IMR-90 (cell line): ENCODE measurements at regions not wholly inside any gene's neighbourhood (a gene's known extent, or its start where the extent isn't known, plus 50 kb on each side); places are given as distances from the start of the nearest gene placed in this dataset.

Experiments
- ATAC-seq: fragments of 200-7000 bp; cut with Tn5 transposase; 2 replicates; pipeline ENCODE4 v1.9.1; 2020; ENCODE audit warnings: low read depth, mild to moderate bottlenecking, moderate library complexity
- BruUV-seq: library from RNA; stranded (reverse); fragments of 400-500 nt; replicated peaks from 2 replicates; lab custom pipeline; 2021; lab: Mats Ljungman, UMichigan
- CTCF ChIA-PET: fragments of 300-600 bp; formaldehyde crosslinking; extraction: SDS; loops from one replicate; lab custom pipeline; 2021; ENCODE audit warnings: antibody characterized with exemption; lab: Yijun Ruan, JAX
- POLR2A ChIA-PET: fragments of 300-600 bp; sonication (Branson Sonifier 250); formaldehyde crosslinking; loops from one replicate; lab custom pipeline; 2022; ENCODE audit warnings: antibody characterized with exemption; ENCODE audit not compliant: unreplicated experiment; lab: Charles Lee
- DNase-seq: peaks from one replicate; pipeline ENCODE4 v3.0.0; 2013
- H2AFZ ChIP-seq: replicated peaks from 2 replicates; pipeline ENCODE3; 2013; ENCODE audit warnings: low read length, mild to moderate bottlenecking; ENCODE audit not compliant: poor library complexity
- H2AK5ac ChIP-seq: 2 replicates; pipeline ENCODE4 v1.6.1; 2013; ENCODE audit warnings: low read depth, low read length, inconsistent platforms
- H2AK9ac ChIP-seq: replicated peaks from 2 replicates; pipeline ENCODE3; 2013; ENCODE audit warnings: mild to moderate bottlenecking, low read depth, low read length, moderate library complexity; ENCODE audit not compliant: poor library complexity
- H2BK120ac ChIP-seq: 2 replicates; pipeline ENCODE4 v1.6.1; 2013; ENCODE audit warnings: low read depth, low read length, inconsistent platforms
- H2BK15ac ChIP-seq: 3 replicates; pipeline ENCODE4 v1.6.1; 2013; ENCODE audit warnings: low read depth, low read length, inconsistent platforms
- H2BK20ac ChIP-seq: 2 replicates; pipeline ENCODE4 v1.6.1; 2013; ENCODE audit warnings: low read depth, mild to moderate bottlenecking, inconsistent platforms, low read length, moderate library complexity
- H2BK5ac ChIP-seq: 2 replicates; pipeline ENCODE4 v1.6.1; 2013; ENCODE audit warnings: mild to moderate bottlenecking, low read depth, low read length, inconsistent platforms; ENCODE audit not compliant: poor library complexity, severe bottlenecking
- H3K14ac ChIP-seq: replicated peaks from 2 replicates; pipeline ENCODE4 v1.6.1; 2013; ENCODE audit warnings: low read depth, low read length, inconsistent platforms
- H3K18ac ChIP-seq: 2 replicates; pipeline ENCODE4 v1.6.1; 2013; ENCODE audit warnings: low read depth, low read length, control low read depth
- H3K23ac ChIP-seq: 2 replicates; pipeline ENCODE4 v1.6.1; 2013; ENCODE audit warnings: low read depth, low read length, inconsistent platforms
- H3K27ac ChIP-seq: 2 replicates; pipeline ENCODE4 v1.5.1; 2013; ENCODE audit warnings: mild to moderate bottlenecking, control low read depth, low read length; ENCODE audit not compliant: insufficient read depth
- H3K27me3 ChIP-seq: 2 replicates; pipeline ENCODE4 v1.6.1; 2013; ENCODE audit warnings: low read length; ENCODE audit not compliant: control insufficient read depth, insufficient read depth
- H3K36me3 ChIP-seq: 2 replicates; pipeline ENCODE4 v1.6.1; 2013; ENCODE audit warnings: low read length, mixed read lengths; ENCODE audit not compliant: control insufficient read depth, insufficient read depth
- H3K4ac ChIP-seq: 2 replicates; pipeline ENCODE4 v1.6.1; 2013; ENCODE audit warnings: low read depth, low read length, inconsistent platforms
- H3K4me1 ChIP-seq: 2 replicates; pipeline ENCODE4 v1.6.1; 2013; ENCODE audit warnings: low read length, mixed read lengths; ENCODE audit not compliant: control insufficient read depth, insufficient read depth
- H3K4me2 ChIP-seq: 2 replicates; pipeline ENCODE4 v1.6.1; 2013; ENCODE audit warnings: low read depth, mild to moderate bottlenecking, control low read depth, low read length, moderate library complexity
- H3K4me3 ChIP-seq: 2 replicates; pipeline ENCODE4 v1.5.1; 2013; ENCODE audit warnings: low read depth, mild to moderate bottlenecking, control low read depth, low read length, moderate library complexity; ENCODE audit not compliant: insufficient read depth
- H3K56ac ChIP-seq: 2 replicates; pipeline ENCODE4 v1.6.1; 2013; ENCODE audit warnings: low read length, inconsistent platforms; ENCODE audit not compliant: insufficient read depth; ENCODE audit errors: extremely low read depth
- H3K79me1 ChIP-seq, 2 experiments: 2 replicates each; pipeline ENCODE4 v1.6.1; 2013; ENCODE audit warnings: low read length in 2 of 2, inconsistent platforms in 1 of 2, low read depth in 1 of 2
- H3K9ac ChIP-seq: 2 replicates; pipeline ENCODE4 v1.6.1; 2013; ENCODE audit warnings: low read depth, low read length, control low read depth
- H3K9me1 ChIP-seq: 2 replicates; pipeline ENCODE4 v1.6.1; 2013; ENCODE audit warnings: low read length, inconsistent platforms; ENCODE audit not compliant: insufficient read depth
- H3K9me3 ChIP-seq: 2 replicates; pipeline ENCODE4 v1.6.1; 2013; ENCODE audit warnings: low read length; ENCODE audit not compliant: control insufficient read depth, insufficient read depth
- H4K20me1 ChIP-seq: 2 replicates; pipeline ENCODE4 v1.6.1; 2013; ENCODE audit warnings: low read length, inconsistent platforms; ENCODE audit not compliant: insufficient read depth
- H4K5ac ChIP-seq: 2 replicates; pipeline ENCODE4 v1.6.1; 2013; ENCODE audit warnings: mild to moderate bottlenecking, low read depth, low read length, control low read depth
- H4K8ac ChIP-seq, 2 experiments: 2 replicates each; pipeline ENCODE4 v1.6.1; 2013; ENCODE audit warnings: low read depth in 2 of 2, low read length in 2 of 2, control low read depth in 1 of 2, inconsistent platforms in 1 of 2
- H4K91ac ChIP-seq: 2 replicates; pipeline ENCODE4 v1.6.1; 2013; ENCODE audit warnings: low read depth, low read length, inconsistent platforms; ENCODE audit not compliant: insufficient read depth
- BHLHE40 ChIP-seq: fragments of 150-350 bp; IDR thresholded peaks from 2 replicates; pipeline ENCODE4 v1.6.1; 2016; ENCODE audit warnings: mild to moderate bottlenecking, low read depth, low read length
- CEBPB ChIP-seq: IDR thresholded peaks from 2 replicates; pipeline ENCODE4 v1.6.1; 2012; ENCODE audit warnings: low read depth, low read length, improper control_type of control experiment
- CHD1 ChIP-seq: IDR thresholded peaks from 2 replicates; pipeline ENCODE4 v1.6.1; 2012; ENCODE audit warnings: low read depth, low read length, improper control_type of control experiment
- ELK1 ChIP-seq: fragments of 150-350 bp; IDR thresholded peaks from 2 replicates; pipeline ENCODE4 v1.6.1; 2016; ENCODE audit warnings: low read depth, mild to moderate bottlenecking, low read length, moderate library complexity, borderline replicate concordance
- FOS ChIP-seq: fragments of 150-350 bp; IDR thresholded peaks from 2 replicates; pipeline ENCODE4 v1.6.1; 2016; ENCODE audit warnings: low read depth, low read length
- MAFK ChIP-seq: IDR thresholded peaks from 2 replicates; pipeline ENCODE4 v1.6.1; 2012; ENCODE audit warnings: low read depth, low read length, improper control_type of control experiment
- MAZ ChIP-seq: IDR thresholded peaks from 2 replicates; pipeline ENCODE4 v1.6.1; 2012; ENCODE audit warnings: low read depth, mild to moderate bottlenecking, low read length, improper control_type of control experiment, moderate library complexity, borderline replicate concordance
- MXI1 ChIP-seq: IDR thresholded peaks from 2 replicates; pipeline ENCODE4 v1.6.1; 2012; ENCODE audit warnings: low read depth, mild to moderate bottlenecking, low read length, moderate library complexity, borderline replicate concordance
- POLR2A ChIP-seq: IDR thresholded peaks from 2 replicates; pipeline ENCODE4 v1.6.1; 2012; ENCODE audit warnings: mild to moderate bottlenecking, low read depth, low read length
- RAD21 ChIP-seq: IDR thresholded peaks from 2 replicates; pipeline ENCODE4 v1.6.1; 2012; ENCODE audit warnings: low read length, improper control_type of control experiment
- RCOR1 ChIP-seq: IDR thresholded peaks from 2 replicates; pipeline ENCODE4 v1.6.1; 2012; ENCODE audit warnings: mild to moderate bottlenecking, low read length, improper control_type of control experiment; ENCODE audit not compliant: insufficient replicate concordance
- RFX5 ChIP-seq: IDR thresholded peaks from 2 replicates; pipeline ENCODE4 v1.8.0; 2012; ENCODE audit warnings: low read depth, mild to moderate bottlenecking, low read length, moderate library complexity
- SMC3 ChIP-seq: fragments of 150-350 bp; IDR thresholded peaks from 2 replicates; pipeline ENCODE4 v1.6.1; 2016; ENCODE audit warnings: low read depth, mild to moderate bottlenecking, antibody characterized with exemption, low read length, moderate library complexity
- WGBS, 2 experiments: methylation state at CpG; one replicate each; pipeline versions ENCODE4 v1.1.5 to v1.1.7; 2013; ENCODE audit warnings: missing lambda C conversion rate in 2 of 2; ENCODE audit not compliant: insufficient read length in 1 of 2; ENCODE audit errors: extremely low coverage in 2 of 2; 5-methylcytosine and 5-hydroxymethylcytosine counted together
- dilution Hi-C: fragments of 300-500 bp; cut with HindIII; formaldehyde crosslinking; loops from one replicate; pipeline ENCODE4 v1.14.3; 2018; ENCODE audit warnings: low sequenced_read_pairs; ENCODE audit not compliant: unreplicated experiment
- in situ Hi-C: fragments of 300-500 bp; cut with MboI; formaldehyde crosslinking; loops from 3 replicates; pipeline ENCODE4 v1.14.3; 2019; ENCODE audit warnings: low sequenced_read_pairs, inconsistent platforms, mixed read lengths
- intact Hi-C: fragments of 100-400 bp; cut with micrococcal nuclease; formaldehyde crosslinking; loops from 2 replicates; pipeline ENCODE4 v1.10.0; 2022
- TF ChIP-seq, protein P1 (sequence below): fragments of 150-350 bp; IDR thresholded peaks from 2 replicates; pipeline ENCODE4 v1.6.1; 2017; ENCODE audit warnings: mild to moderate bottlenecking, antibody characterized with exemption, low read length, low read depth

DNA sequence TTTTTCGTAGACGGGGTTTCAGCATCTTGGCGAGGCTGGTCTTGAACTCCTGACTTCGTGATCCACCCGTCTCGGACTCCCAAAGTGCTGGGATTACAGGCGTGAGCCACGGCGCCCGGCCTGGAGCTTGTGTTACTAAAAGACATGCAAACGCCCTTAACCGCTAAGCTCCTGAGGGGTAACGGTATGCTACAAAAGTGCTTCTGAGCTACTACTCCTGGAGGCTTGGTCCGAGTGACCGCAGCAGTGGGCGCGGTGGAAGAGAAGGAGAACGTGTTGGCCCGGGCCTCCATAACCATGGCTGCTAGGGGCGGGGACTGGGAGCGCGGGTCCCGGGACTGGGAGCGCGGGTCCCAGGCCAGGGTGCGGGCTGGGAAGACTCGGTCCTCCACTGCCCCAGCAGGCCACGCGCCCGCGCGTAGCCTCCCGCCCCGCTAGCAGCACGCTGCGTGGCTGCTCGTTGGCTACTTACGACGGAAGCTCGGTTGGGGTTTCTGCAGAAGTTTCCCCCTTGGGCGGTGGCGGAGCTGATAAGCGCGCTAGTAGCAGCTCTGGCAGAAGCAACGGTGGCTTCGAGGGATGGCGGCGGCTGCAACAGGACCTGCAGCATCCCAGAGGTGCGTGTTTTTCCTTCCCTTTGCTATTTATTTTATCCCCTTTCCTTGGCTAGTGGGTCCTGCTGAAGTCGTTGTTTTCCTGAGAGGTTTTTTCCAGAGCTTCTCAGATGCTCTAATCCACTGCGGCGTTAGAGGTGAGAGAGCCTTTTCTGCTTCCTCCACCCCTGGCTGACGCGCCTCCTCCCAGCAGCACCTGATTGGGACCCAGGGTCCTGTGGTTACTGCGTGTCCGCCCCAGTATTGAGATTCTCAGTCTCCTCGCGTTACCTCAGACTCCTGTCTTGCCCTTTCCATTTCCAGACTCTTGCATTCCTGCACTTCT, 69.2 kb upstream of the CCDC180 start (continued):
- no peak for TF ChIP-seq FOS
- TF ChIP-seq MXI1 = no peak

DNA sequence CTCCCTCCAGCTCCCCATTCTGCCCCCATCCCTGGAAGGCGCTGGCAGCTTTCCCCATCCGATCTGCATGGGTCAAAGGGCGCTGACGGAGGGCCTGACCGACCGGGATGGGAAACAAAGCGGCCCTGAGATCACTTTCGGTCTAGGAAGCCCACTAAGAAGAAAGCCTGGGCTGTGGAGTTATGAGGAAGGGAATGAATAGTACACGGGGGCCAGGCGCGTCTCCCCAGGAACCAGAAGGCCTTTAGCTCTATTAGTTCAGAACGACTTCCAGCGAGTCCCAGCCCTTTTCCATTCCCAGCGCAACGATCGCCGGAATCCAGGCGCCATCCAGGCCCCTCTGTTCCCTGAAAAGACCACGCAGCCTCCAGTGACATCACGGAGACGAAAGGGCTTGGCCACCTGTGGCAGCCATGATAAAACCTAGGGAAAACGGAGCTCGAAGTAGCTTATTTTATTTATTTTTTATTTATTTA, 70.1 kb upstream of the CCDC180 start:
- no peak overlapping the region for H3K56ac ChIP-seq
- no peaks in the 10 kb centered on the region for H3K79me1 ChIP-seq
- H3K9me3 ChIP-seq = no peaks in the 10 kb centered on the region
- H3K23ac ChIP-seq = no peak overlapping the region
- intact Hi-C loops (no loop called here), in situ Hi-C loops (no loop called here), dilution Hi-C loops (no loop called here)
- CTCF ChIA-PET = no interaction called here
- H3K4me1 ChIP-seq = no peaks in the 10 kb centered on the region
- H3K4me2 ChIP-seq = no peak overlapping the region
- no TSS peak for BruUV-seq
- no peak overlapping the region for H2AK9ac ChIP-seq
- H4K91ac ChIP-seq = no peak overlapping the region
- no peak overlapping the region for H3K27ac ChIP-seq
- no peak overlapping the region for H3K4me3 ChIP-seq
- no peaks in the 10 kb centered on the region for H3K9me1 ChIP-seq
- no peak overlapping the region for H3K14ac ChIP-seq
- H3K9ac ChIP-seq = no peak overlapping the region
- no peak overlapping the region for H2BK20ac ChIP-seq
- H2BK5ac ChIP-seq = no peak overlapping the region
- no peaks in the 10 kb centered on the region for H3K36me3 ChIP-seq
- no peak overlapping the region for H2BK120ac ChIP-seq
- H3K4ac ChIP-seq = no peak overlapping the region
- DNase-seq (no peak), ATAC-seq (no peak)
- H4K20me1 ChIP-seq = no peaks in the 10 kb centered on the region
- no peak overlapping the region for H2BK15ac ChIP-seq
- no peak overlapping the region for H2AK5ac ChIP-seq
- H2AFZ ChIP-seq = peak overlapping the region; percentile 72
- H3K27me3 ChIP-seq = no peaks in the 10 kb centered on the region
- no peak overlapping the region for H3K18ac ChIP-seq
- H4K5ac ChIP-seq = no peak overlapping the region
- POLR2A ChIA-PET = no interaction called here
- H4K8ac ChIP-seq = peak overlapping the region in 1 of 2 experiments; percentile 85; a peak in 2 of 4 replicates
- WGBS, 2 experiments = 80% methylated on average over 3 of the region's 23 CpGs; no CpG with 5 or more reads in 1 of the 2 experiments
- TF ChIP-seq RCOR1 (no peak), MAZ (no peak), SMC3 (no peak), CEBPB (no peak), CHD1 (no peak), BHLHE40 (no peak), RAD21 (no peak), MXI1 (no peak), MAFK (no peak), POLR2A (no peak), RFX5 (no peak), ELK1 (no peak)
- TF ChIP-seq, protein P1, sequence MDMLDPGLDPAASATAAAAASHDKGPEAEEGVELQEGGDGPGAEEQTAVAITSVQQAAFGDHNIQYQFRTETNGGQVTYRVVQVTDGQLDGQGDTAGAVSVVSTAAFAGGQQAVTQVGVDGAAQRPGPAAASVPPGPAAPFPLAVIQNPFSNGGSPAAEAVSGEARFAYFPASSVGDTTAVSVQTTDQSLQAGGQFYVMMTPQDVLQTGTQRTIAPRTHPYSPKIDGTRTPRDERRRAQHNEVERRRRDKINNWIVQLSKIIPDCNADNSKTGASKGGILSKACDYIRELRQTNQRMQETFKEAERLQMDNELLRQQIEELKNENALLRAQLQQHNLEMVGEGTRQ = no peak
